Large intestine (tissue), 3 donors: ENCODE measurements at regions not wholly inside any gene's neighbourhood (a gene's known extent, or its start where the extent isn't known, plus 50 kb on each side); places are given as distances from the start of the nearest gene placed in this dataset.

Experiments used
- DNase-seq, 2 donors: peaks; one replicate each; pipeline versions ENCODE4 v3.0.0 to v3.0.0-alpha.2; 2013
- H3K27ac ChIP-seq: one replicate; pipeline ENCODE4 v1.5.1; 2013; ENCODE audit warnings: low read length
- H3K27me3 ChIP-seq: 2 replicates; pipeline ENCODE4 v1.6.1; 2013; ENCODE audit warnings: low read length; ENCODE audit not compliant: control insufficient read depth, insufficient read depth
- H3K36me3 ChIP-seq: 2 replicates; pipeline ENCODE4 v1.6.1; 2013; ENCODE audit warnings: low read length; ENCODE audit not compliant: control insufficient read depth, insufficient read depth
- H3K4me1 ChIP-seq: one replicate; pipeline ENCODE4 v1.6.1; 2013; ENCODE audit warnings: low read length; ENCODE audit not compliant: control insufficient read depth, insufficient read depth
- H3K4me3 ChIP-seq: one replicate; pipeline ENCODE4 v1.5.1; 2013; ENCODE audit warnings: low read length
- H3K9me3 ChIP-seq: one replicate; pipeline ENCODE4 v1.6.1; 2013; ENCODE audit warnings: mild to moderate bottlenecking, low read depth, low read length, moderate library complexity; ENCODE audit not compliant: control insufficient read depth
- WGBS: methylation state at CpG from one replicate; pipeline ENCODE4 v1.1.5; 2013; ENCODE audit warnings: low lambda C conversion rate; ENCODE audit not compliant: insufficient coverage; 5-methylcytosine and 5-hydroxymethylcytosine counted together

DNA sequence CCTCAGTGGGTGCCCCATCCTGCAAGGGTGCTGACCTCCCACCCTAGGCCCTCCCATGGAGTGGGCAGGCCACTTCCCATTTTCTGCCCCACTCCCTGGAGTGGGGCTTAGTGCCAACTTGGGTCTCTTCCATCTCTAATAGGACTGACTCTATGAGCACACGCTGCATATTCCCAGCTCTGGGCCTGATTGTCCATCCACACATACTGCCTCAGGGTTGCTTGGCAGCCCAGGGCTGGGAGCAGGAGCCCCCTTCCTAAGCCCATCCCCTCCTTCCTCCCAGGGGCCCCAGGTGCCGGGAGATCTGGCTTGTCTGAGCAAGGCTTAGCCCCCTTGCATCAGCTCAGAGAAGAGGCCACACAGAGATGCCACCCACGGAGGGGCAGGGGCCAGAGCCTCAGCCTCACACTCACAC, 55.1 kb downstream of the PJA1 start:
- no CpG with 5 or more reads among the region's 3 CpGs for WGBS
- Histone ChIP-seq H3K9me3 (no peaks in the 10 kb centered on the region), H3K27me3 (no peaks in the 10 kb centered on the region), H3K4me1 (peaks cover 45% of the 10 kb centered on the region), H3K4me3 (no peak overlapping the region), H3K36me3 (no peaks in the 10 kb centered on the region), H3K27ac (no peak overlapping the region)
- DNase-seq = no peak

DNA sequence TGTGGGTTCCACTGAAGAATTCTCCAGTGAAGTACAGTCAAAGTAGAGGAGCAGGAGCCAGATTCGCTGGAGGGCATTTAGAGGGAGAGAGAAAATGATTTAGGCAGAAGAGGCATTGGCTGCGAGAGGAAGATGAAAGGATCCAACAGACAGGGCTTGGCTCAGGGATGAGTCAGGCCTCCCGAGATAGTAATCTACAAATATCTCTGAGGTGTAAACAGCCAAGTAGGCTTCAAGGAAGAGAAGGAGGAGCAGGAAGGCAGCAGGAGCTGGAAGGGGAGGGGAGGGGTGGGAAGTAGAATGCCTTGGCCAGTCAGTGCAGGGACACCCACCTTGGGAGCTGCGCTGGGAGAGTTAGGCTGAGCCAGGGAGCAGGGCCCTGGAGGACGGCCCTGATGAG, 55.5 kb downstream of the PJA1 start:
- DNase-seq = peak in 1 of 2 donors; percentile 28
- no CpG with 5 or more reads among the region's 5 CpGs for WGBS
- Histone ChIP-seq H3K4me3 (no peak overlapping the region), H3K9me3 (no peaks in the 10 kb centered on the region), H3K4me1 (peaks cover 49% of the 10 kb centered on the region), H3K27me3 (no peaks in the 10 kb centered on the region), H3K27ac (no peak overlapping the region), H3K36me3 (no peaks in the 10 kb centered on the region)

DNA sequence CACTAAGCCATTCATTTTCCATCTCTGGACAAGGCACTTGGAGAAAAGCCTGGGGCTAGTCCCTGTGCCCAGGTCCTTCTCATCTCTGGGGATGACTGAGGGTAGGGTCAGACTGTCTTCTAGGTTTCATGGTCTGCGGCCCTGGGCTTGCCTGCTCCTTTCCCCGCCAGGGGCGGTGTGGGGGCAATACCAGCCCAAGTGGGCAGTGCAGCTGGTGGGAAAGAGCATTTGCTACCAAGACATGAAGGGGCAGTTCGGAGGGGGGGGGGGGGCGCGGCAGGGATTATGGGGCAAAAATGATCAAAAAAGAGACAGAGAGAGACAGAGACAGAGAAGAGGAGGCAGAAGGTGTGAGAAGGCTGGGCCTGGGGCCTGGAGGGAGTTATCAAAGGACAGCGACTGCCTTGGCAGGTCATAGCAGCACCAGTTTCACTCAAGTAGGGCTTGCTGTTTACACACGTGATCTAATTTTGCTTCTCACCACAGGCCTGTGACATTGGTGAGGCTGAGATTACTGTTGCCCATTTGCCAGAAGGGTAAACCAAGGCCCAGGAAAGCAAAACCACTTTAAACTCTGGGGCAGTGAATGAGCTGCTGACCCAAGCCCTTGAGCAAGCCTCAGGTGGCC, 56.1 kb downstream of the PJA1 start:
- no peak overlapping the region for H3K27ac ChIP-seq

DNA sequence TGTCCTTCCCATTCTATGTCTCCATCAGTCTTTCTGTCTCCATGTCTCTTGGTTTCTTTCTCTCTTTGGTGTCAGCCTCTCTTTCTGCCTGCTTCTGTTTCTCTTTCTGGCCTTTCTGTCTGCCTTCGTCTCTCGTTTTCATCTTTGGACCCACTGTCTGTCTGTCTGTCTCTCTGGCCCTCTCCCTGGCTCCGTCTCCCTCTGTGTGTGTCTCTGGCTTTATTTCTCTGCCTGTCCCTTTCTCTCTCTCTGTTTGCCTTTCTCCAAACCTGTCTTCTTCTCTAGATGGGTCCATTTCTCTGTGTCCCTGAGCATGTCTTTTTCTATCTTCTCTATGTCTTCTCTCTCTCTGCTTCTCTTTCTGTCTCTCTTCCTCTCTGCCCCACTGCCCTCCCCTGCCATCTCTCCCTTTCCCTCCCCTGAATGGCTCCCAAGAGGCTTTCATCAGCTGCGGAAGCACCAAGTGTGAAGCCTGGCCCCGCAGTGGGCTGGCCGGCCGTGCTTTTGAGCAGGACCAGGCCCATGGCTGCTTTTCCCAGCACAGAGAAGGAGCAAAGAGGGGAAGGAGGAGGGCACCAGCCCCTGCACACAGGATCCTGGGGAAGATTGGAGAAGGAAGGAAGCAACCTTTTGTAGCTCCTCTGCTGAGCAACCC, 57.4 kb downstream of the PJA1 start:
- Histone ChIP-seq H3K4me1 (peaks cover 55% of the 10 kb centered on the region), H3K27me3 (no peaks in the 10 kb centered on the region), H3K27ac (peak overlapping the region; percentile 87), H3K36me3 (no peaks in the 10 kb centered on the region), H3K4me3 (no peak overlapping the region), H3K9me3 (no peaks in the 10 kb centered on the region)
- 7% methylated on average over 2 of the region's 7 CpGs for WGBS
- no peak for DNase-seq

More for the DNA sequence above, 56.1 kb downstream of the PJA1 start:
- Histone ChIP-seq H3K4me3 (no peak overlapping the region), H3K9me3 (no peaks in the 10 kb centered on the region), H3K27me3 (no peaks in the 10 kb centered on the region), H3K36me3 (no peaks in the 10 kb centered on the region), H3K4me1 (peaks cover 52% of the 10 kb centered on the region)
- no peak for DNase-seq
- WGBS = no CpG with 5 or more reads among the region's 8 CpGs

DNA sequence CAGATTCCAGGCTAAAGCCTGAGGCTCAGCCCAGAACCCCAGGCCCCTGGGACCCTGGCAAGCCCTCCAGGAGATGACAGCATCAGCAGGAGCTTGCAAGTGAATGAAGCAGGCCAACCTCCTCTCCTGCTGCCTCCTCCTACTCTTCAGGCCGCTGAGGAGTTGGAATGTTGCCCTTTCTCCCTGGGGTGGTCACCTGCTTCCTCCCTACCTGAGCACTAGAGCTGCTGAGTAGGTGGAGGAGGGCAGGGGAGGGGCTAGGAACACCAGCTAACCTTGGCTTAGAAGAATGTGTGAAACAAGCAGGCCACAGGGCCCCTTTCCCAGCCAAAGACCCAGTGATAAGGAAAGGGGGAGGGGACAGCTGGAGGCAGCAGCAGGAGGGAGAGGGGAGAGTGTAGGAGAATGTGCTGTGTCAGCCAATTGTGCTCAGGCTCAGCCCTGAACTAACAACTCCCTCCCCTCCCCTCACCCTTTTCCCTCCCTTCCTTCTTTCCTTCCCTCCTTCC, 58.0 kb downstream of the PJA1 start:
- no peaks in the 10 kb centered on the region for H3K27me3 ChIP-seq
- no peak overlapping the region for H3K4me3 ChIP-seq
- H3K9me3 ChIP-seq = no peaks in the 10 kb centered on the region
- peak; percentile 91 to 94 for DNase-seq
- peaks cover 55% of the 10 kb centered on the region for H3K4me1 ChIP-seq
- no peaks in the 10 kb centered on the region for H3K36me3 ChIP-seq
- WGBS = no CpG with 5 or more reads among the region's 1 CpG
- peak overlapping the region; percentile 87 for H3K27ac ChIP-seq

DNA sequence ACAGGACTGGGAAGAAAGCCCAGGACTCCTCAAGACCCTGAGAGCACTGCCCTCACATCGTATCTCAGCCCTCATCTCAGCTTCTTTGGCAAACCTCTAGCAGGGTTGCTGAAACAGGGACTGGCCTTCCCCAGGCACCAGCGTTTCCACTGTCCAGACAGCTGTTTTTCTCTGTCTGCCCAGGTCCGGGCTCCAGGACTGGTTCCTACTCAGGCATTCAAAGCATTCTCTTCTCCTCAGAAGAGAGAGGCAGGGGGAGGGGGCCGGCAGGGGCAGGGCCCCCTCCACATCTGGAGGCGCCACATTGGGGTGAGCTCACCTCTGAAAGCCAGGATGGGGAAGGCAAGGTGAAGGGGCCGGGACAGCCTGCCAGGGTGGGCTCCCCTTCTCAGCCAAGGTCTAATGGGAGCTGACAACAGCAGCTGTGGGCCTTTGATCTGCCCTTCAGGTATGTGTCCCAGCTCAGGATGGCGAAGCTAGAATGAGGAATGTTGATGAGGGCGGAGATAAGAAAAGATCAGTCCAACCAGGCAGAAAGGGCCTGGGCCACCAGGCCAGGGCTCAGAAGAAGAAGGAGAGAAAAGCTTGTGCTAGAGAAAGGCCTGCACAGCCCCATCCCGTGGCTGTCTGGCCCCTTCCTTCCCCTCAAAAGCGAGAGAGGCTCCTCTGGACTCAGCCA, 60.4 kb downstream of the PJA1 start:
- H3K27me3 ChIP-seq = no peaks in the 10 kb centered on the region
- no peak for DNase-seq
- H3K27ac ChIP-seq = no peak overlapping the region
- H3K9me3 ChIP-seq = no peaks in the 10 kb centered on the region
- H3K4me1 ChIP-seq = peaks cover 50% of the 10 kb centered on the region
- H3K36me3 ChIP-seq = no peaks in the 10 kb centered on the region
- no CpG with 5 or more reads among the region's 10 CpGs for WGBS
- no peak overlapping the region for H3K4me3 ChIP-seq

DNA sequence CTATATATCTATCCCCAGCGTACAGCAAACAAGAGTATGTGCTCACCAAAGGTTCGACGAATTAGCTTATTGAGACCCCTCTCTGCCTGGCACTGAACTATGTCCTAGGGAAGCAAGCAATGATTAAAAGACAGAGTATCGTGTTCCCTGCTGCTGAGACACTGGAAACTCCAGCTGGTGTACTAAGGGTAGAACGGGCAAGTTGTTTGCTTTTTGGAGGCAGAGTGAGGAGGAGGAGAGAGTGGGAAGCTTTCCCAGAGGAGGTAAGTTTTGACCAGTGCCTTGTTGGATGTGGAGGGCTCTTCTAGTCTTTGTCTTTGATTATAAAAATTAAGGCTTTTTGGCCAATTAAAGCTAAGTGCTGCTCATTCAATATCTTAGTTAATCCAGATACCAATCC, 61.7 kb downstream of the PJA1 start:
- Histone ChIP-seq H3K27ac (no peak overlapping the region), H3K4me3 (no peak overlapping the region), H3K36me3 (no peaks in the 10 kb centered on the region), H3K4me1 (peaks cover 40% of the 10 kb centered on the region), H3K9me3 (no peaks in the 10 kb centered on the region), H3K27me3 (no peaks in the 10 kb centered on the region)
- no CpG with 5 or more reads among the region's 5 CpGs for WGBS
- no peak for DNase-seq

DNA sequence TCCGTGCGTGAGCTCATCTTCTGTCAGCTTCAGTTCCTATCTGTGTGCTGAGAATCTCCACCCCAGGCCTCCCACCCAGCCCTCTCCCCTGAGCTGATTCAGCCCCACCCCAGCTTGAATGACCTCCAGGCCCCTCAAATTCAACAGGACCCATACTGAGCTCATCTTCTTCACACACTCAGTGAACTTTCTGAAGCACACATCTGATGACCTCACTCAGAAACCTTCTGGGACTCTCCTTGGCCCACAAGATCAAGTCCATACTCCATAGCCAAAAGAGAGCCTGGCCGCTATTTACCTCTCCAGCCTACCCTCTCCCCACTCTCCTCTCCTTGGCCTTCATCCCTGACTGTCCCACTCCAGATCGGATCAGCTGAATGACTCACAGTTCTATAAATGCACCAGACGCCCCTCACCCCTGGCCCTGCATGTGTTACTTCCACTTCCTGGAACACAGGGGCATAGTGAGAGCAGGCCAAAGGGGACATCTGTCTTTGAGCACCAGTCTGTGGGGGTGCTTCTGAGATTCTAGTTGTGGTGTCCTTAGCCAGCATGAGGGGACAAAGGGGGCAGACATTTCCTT, 62.5 kb downstream of the PJA1 start:
- H3K27ac ChIP-seq = no peak overlapping the region

DNA sequence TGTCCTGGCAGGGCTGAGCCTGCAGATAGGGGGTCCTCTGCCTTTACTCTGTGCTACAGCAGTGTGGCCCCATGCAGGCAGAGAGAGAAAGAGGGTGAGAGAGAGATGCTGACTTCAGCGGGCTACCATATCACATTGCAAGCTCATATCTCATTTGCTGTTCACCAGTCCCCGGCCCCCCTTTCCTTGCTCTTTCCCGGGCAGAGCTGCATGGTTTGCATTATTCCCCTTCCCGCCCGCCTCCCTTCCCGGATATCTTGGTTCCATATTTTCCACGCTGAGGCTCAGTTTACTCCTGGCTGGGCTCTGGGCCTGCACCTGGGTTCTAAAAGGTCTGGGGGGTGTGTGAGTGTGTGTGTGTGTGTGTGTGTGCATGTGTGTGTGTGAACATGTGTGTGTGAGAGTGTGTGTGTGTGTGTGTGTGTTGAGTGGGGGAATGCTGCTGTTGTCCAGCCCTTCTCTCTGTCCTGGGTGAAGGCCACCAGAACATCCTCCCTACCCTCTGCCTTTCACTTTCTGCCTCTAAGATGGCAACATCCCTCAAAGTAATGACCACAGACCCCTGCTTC, 63.5 kb downstream of the PJA1 start:
- Histone ChIP-seq H3K9me3 (no peaks in the 10 kb centered on the region), H3K36me3 (no peaks in the 10 kb centered on the region), H3K27ac (no peak overlapping the region), H3K4me3 (no peak overlapping the region), H3K27me3 (no peaks in the 10 kb centered on the region), H3K4me1 (peaks cover 26% of the 10 kb centered on the region)
- WGBS = no CpG with 5 or more reads among the region's 7 CpGs
- no peak for DNase-seq

More for the DNA sequence above, 62.5 kb downstream of the PJA1 start:
- no CpG with 5 or more reads among the region's 5 CpGs for WGBS
- no peaks in the 10 kb centered on the region for H3K36me3 ChIP-seq
- no peak overlapping the region for H3K4me3 ChIP-seq
- H3K4me1 ChIP-seq = peaks cover 32% of the 10 kb centered on the region
- no peaks in the 10 kb centered on the region for H3K9me3 ChIP-seq
- no peaks in the 10 kb centered on the region for H3K27me3 ChIP-seq
- peak in 1 of 2 donors; percentile 46 for DNase-seq

DNA sequence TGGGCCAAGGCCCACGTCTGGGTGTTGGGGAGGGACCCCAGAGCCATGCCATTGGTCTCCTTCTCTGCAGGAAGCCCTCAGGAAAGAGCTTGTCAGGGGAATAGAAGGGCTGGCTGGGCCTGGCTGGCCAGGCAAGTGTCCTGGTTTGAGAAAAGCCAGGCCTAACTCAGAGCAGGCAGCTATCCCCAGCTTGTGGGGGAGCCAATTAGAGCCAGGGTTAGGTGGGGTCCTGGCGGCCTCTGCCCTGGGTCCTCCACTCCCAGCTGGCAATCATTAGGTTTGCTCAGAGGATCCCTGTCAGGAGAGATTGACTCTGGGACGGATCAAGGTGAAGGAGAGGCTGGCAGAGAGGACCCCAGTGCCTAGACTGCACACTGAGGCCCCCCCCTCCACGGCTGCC, 64.8 kb downstream of the PJA1 start:
- no peaks in the 10 kb centered on the region for H3K27me3 ChIP-seq
- WGBS = no CpG with 5 or more reads among the region's 4 CpGs
- H3K9me3 ChIP-seq = no peaks in the 10 kb centered on the region
- H3K27ac ChIP-seq = no peak overlapping the region
- no peaks in the 10 kb centered on the region for H3K36me3 ChIP-seq
- DNase-seq = no peak
- H3K4me3 ChIP-seq = no peak overlapping the region
- peaks cover 13% of the 10 kb centered on the region for H3K4me1 ChIP-seq
